Psoas muscle (tissue), 7 donors: ENCODE measurements at regions not wholly inside any gene's neighbourhood (a gene's known extent, or its start where the extent isn't known, plus 50 kb on each side); places are given as distances from the start of the nearest gene placed in this dataset.
"Not testable (repeated sequence)": the region's sequence is repeated elsewhere in the genome, so short reads cannot be mapped to it uniquely, and the experiment has no call there.

ENCODE experiments used
- ATAC-seq, 4 donors: fragments of 200-7000 bp; cut with Tn5 transposase; one replicate each; pipeline ENCODE4 v1.9.1; 2020; ENCODE audit warnings: moderate library complexity in 3 of 4, mild to moderate bottlenecking in 2 of 4
- DNase-seq, 2 donors: peaks; one replicate each; pipeline ENCODE4 v3.0.0-alpha.2; 2020
- H3K27ac ChIP-seq: fragments of 200-600 bp; one replicate; pipeline ENCODE4 v1.8.0; 2022
- H3K27me3 ChIP-seq, 3 donors: fragments of 200-600 bp in 1 of 3; one replicate each; pipeline versions ENCODE4 v1.6.1 to v1.8.0; 2013 to 2022; ENCODE audit warnings: low read length in 2 of 3, mild to moderate bottlenecking in 2 of 3, moderate library complexity in 1 of 3; ENCODE audit not compliant: insufficient read depth in 3 of 3
- H3K36me3 ChIP-seq, 2 donors: fragments of 200-600 bp in 1 of 2; one replicate each; pipeline versions ENCODE4 v1.6.1 to v1.8.0; 2013 to 2022; ENCODE audit warnings: low read depth in 1 of 2, mild to moderate bottlenecking in 1 of 2, moderate library complexity in 1 of 2; ENCODE audit not compliant: insufficient read depth in 1 of 2
- H3K4me1 ChIP-seq: fragments of 200-600 bp; one replicate; pipeline ENCODE4 v1.8.0; 2022
- H3K4me3 ChIP-seq: fragments of 200-600 bp; one replicate; pipeline ENCODE4 v1.8.0; 2022; ENCODE audit warnings: mild to moderate bottlenecking
- H3K9me3 ChIP-seq: fragments of 200-600 bp; one replicate; pipeline ENCODE4 v1.8.0; 2022
- WGBS, 3 donors: extraction: QIAGEN DNeasy Blood & Tissue Kit; methylation state at CpG; one replicate each; pipeline versions ENCODE4 v1.1.6 to v1.1.7; 2013; 5-methylcytosine and 5-hydroxymethylcytosine counted together
- intact Hi-C, 2 donors: fragments of 100-400 bp; cut with DNase I; formaldehyde crosslinking; loops; one replicate each; pipeline versions ENCODE4 v1.11.0 to v1.14.2; 2022
- TF ChIP-seq, protein P1 (sequence below): fragments of 200-600 bp; IDR thresholded peaks from one replicate; pipeline ENCODE4 v1.8.0; 2022; ENCODE audit warnings: antibody characterized with exemption
- donor health status: healthy with polysubstance abuse.
- donor health status: DM: no; HTN: no; CAD: no; lungs with moderate emphysema.
- donor health status: Bipolar disorder and iron deficiency.
- donor health status: healthy.
- donor health status: DM: yes; HTN: yes; CAD: no.
- donor health status: DM: no; HTN: no; CAD: no.
- donor health status: DM: yes; HTN: yes; CAD: no.

- H3K9me3 ChIP-seq = no peaks in the 10 kb centered on the region
- no peak for ATAC-seq
- no peak overlapping the region for H3K4me3 ChIP-seq
- TF ChIP-seq, protein P1, sequence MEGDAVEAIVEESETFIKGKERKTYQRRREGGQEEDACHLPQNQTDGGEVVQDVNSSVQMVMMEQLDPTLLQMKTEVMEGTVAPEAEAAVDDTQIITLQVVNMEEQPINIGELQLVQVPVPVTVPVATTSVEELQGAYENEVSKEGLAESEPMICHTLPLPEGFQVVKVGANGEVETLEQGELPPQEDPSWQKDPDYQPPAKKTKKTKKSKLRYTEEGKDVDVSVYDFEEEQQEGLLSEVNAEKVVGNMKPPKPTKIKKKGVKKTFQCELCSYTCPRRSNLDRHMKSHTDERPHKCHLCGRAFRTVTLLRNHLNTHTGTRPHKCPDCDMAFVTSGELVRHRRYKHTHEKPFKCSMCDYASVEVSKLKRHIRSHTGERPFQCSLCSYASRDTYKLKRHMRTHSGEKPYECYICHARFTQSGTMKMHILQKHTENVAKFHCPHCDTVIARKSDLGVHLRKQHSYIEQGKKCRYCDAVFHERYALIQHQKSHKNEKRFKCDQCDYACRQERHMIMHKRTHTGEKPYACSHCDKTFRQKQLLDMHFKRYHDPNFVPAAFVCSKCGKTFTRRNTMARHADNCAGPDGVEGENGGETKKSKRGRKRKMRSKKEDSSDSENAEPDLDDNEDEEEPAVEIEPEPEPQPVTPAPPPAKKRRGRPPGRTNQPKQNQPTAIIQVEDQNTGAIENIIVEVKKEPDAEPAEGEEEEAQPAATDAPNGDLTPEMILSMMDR = no peak
- DNase-seq = no peak
- intact Hi-C loops = no loop called here
- H3K4me1 ChIP-seq = no peaks in the 10 kb centered on the region
- no peak overlapping the region for H3K27ac ChIP-seq
- H3K36me3 ChIP-seq = no peaks in the 10 kb centered on the region
- H3K27me3 ChIP-seq = no peaks in the 10 kb centered on the region
- 91 to 95% (median 93%) methylated on average over 9 of the region's 9 CpGs for WGBS, 3 donors
Observed at GRCh38 chr7:101724957-101725356, 92.5 kb upstream of the CUX1 start.

DNA sequence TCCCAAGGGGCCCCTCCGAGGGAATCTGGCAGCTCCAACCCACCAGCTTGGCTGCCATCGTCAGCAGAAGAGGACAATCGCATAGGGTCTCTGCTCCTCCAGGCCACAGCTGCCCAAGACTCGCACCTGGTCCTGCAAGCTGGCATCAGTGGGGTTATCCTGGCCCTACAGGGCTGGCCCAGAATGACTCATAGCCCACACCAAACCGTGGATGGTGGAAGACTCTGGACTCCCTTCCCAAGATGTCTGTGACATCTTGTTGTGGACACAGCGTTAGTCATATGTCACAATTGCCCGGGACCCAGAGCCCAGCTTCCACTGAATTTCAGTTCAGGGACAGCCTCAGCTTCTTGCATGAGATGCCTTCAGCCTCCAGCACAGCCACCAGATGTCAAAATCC, 91.5 kb upstream of the CUX1 start:
- H3K4me3 ChIP-seq = no peak overlapping the region
- 32 to 41% (median 40%) methylated on average over 7 of the region's 7 CpGs for WGBS, 3 donors
- H3K36me3 ChIP-seq = no peaks in the 10 kb centered on the region
- no peaks in the 10 kb centered on the region for H3K27me3 ChIP-seq
- TF ChIP-seq, protein P1 = no peak
- no peak for ATAC-seq
- H3K4me1 ChIP-seq = no peaks in the 10 kb centered on the region
- DNase-seq = no peak
- no peaks in the 10 kb centered on the region for H3K9me3 ChIP-seq
- intact Hi-C loops = no loop called here
- no peak overlapping the region for H3K27ac ChIP-seq

GRCh38 chr7:101727184-101727583, 90.2 kb upstream of the CUX1 start:
- intact Hi-C loops = no loop called here
- Histone ChIP-seq H3K9me3 (no peaks in the 10 kb centered on the region), H3K36me3 (no peaks in the 10 kb centered on the region), H3K27me3 (no peaks in the 10 kb centered on the region), H3K4me3 (no peak overlapping the region), H3K4me1 (no peaks in the 10 kb centered on the region), H3K27ac (no peak overlapping the region)
- 83 to 94% (median 88%) methylated on average over 6 of the region's 6 CpGs for WGBS, 3 donors
- DNase-seq (no peak), ATAC-seq (no peak)
- TF ChIP-seq, protein P1 = no peak

DNA sequence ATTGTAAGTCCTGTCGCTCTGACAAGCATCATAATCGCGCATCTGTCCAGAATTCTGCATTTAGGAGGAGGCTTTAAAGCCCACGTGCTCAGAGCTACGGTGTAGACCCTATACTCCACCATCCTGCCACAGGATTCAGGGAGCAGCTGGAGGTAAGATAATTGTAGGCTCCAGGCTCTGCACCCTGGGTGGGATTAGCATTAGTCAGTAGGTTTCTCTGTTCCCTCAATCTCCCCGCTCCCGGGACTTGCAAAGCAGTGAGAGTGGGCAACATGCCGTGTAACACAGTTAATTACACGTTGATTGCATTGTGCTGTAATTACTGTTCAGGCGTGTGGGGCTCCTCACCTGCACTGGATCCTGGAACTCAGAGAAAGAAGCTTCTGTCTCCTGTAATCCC, 89.3 kb upstream of the CUX1 start:
- ATAC-seq (no peak), DNase-seq (no peak)
- H3K27ac ChIP-seq = no peak overlapping the region
- TF ChIP-seq, protein P1 = no peak
- whole genome bisulfite sequencing, 3 donors = 84 to 86% (median 86%) methylated on average over 10 of the region's 10 CpGs
- H3K4me1 ChIP-seq = peaks cover under 1% of the 10 kb centered on the region
- H3K27me3 ChIP-seq = no peaks in the 10 kb centered on the region
- no peak overlapping the region for H3K4me3 ChIP-seq
- H3K9me3 ChIP-seq = no peaks in the 10 kb centered on the region
- intact Hi-C loops = no loop called here
- H3K36me3 ChIP-seq = no peaks in the 10 kb centered on the region

DNA sequence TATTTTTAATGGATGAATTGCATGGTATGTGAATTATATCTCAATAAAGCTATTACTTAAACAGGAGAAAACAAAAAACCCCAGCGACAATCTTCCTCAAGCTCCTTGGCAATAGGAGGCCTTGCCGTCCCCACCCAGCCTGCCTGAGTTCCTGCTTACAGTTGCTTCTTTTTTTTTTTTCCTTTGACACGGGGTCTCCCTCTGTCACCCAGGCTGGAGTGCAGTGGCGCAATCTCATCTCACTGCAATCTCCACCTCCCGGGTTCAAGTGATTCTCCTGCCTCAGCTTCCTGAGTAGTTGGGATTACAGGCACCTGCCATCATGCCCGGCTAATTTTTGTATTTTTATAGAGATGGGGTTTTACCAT, 88.6 kb upstream of the CUX1 start:
- H3K27ac ChIP-seq, DNase-seq, H3K4me3 ChIP-seq, intact Hi-C loops, H3K4me1 ChIP-seq, H3K36me3 ChIP-seq, H3K9me3 ChIP-seq, H3K27me3 ChIP-seq, ATAC-seq: not testable (repeated sequence)
- WGBS, 3 donors = 50 to 72% (median 56%) methylated on average over 6 of the region's 6 CpGs
